HG02610 (cell line): ENCODE measurements at regions not wholly inside any gene's neighbourhood (a gene's known extent, or its start where the extent isn't known, plus 50 kb on each side); places are given as distances from the start of the nearest gene placed in this dataset.
"Not testable (repeated sequence)": the region's sequence is repeated elsewhere in the genome, so short reads cannot be mapped to it uniquely, and the experiment has no call there.

Experiments
- ATAC-seq: cut with Tn5 transposase; IDR thresholded peaks from one replicate; pipeline ENCODE4 v1.9.1; 2021; ENCODE audit warnings: mild to moderate bottlenecking, moderate library complexity; ENCODE audit not compliant: unreplicated experiment

DNA sequence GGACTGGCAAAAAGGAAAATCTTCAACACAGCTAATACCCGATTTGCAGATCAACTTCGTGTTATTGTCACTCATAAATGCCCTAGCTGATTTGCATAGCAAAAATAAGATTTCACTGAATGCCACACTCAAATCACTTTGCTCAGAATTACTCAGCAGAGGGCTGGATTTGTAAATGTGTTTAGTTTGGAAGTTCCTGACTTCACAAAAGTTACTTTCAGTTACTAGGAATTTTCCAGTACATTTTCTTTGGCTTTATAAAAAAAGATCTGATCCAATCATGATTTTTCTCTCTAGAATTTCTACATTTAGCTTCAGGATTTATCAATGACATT is 433.3 kb upstream of the ID2 start:
- ATAC-seq = no peak

DNA sequence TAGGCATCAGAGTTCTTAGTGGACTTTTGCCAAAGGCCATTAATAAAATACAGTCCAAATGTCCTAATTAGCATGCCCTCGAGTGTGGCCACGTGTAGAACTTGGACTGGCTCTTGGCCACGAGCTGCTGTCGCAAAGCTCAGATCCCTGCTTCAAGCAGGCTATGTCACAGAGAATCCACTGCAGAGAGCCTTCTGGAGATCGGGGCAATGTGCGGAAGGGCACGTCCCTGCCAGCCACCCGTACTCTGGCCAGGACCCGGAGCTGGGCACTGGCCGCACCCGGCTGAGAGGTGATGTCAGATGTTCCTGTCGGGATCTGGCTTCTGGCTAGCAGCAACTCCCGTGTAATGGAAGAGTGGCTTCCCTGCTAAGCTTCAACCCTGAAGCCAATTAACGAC is 432.7 kb upstream of the ID2 start:
- no peak for ATAC-seq

DNA sequence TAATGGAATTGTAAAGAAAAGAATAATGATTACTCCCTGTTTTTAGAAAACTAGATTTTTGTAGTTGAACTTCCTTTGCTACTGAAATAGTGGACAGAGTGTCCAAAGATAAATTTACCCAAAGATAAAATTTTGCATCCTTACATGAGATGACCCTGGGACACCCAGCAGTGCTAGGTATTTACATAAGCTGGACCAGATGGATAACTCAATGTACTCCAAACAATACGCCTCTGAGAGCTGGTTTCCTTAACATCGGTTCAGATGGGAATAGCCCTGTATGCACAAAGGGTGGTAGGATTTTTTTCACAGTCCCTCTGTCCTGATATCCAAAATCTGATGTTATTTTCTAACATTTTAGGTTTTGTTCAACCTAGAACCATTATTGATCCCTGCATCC is 432.1 kb upstream of the ID2 start:
- no peak for ATAC-seq

DNA sequence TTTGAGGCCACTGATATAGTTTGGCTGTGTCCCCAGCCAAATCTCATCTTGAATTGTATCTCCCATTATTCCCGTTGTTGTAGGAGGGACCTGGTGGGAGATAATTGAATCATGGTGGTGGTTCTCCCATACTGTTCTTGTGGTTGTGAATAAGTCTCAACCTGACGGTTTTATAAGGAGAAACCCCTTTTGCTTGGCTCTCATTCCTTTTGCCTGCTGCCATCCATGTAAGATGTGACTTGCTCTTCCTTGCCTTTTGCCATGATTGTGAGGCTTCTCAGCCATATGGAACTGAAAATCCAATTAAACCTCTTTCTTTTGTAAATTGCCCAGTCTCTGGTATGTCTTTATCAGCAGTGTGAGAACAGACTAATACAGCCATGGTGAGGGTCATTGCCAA is 431.6 kb upstream of the ID2 start:
- ATAC-seq = not testable (repeated sequence)

DNA sequence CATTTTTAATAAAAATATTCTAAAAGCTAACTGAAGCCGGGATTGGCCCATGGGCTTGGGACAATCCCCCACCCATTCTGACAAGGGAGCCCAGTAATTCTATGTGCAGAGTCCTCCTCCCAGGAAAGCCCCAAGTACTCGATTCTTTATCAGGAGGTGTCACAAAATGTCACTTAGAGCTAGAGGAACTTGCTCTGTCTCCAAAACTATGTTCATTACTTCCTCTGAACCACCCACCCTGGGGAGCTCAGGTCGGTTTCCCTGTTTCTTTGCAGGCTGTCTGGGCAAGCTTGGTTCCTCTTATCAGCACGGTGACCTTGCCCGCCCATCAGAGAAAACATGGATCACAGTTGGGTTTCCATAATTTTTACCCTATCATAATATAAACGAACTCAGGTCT is 430.6 kb upstream of the ID2 start:
- ATAC-seq = no peak

DNA sequence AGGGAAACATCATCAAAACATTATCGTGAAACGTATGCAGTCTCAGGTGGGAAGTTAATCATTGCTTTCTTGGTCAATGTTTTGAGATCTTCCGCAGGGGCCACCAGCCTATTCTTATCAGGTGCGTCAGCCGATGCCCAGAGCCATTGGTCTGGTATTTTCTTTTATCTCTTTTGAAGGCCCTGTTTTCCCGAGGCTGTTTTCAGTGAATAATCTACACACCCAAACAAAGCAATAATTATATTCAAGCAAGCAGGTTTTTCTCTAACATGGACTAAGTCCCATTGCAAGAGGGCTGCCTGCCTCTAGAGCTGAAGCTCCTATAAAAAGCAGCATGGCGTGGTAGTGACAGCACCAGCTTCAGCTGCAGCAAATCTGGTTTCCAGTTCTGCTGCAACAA is 430.0 kb upstream of the ID2 start:
- ATAC-seq = no peak

DNA sequence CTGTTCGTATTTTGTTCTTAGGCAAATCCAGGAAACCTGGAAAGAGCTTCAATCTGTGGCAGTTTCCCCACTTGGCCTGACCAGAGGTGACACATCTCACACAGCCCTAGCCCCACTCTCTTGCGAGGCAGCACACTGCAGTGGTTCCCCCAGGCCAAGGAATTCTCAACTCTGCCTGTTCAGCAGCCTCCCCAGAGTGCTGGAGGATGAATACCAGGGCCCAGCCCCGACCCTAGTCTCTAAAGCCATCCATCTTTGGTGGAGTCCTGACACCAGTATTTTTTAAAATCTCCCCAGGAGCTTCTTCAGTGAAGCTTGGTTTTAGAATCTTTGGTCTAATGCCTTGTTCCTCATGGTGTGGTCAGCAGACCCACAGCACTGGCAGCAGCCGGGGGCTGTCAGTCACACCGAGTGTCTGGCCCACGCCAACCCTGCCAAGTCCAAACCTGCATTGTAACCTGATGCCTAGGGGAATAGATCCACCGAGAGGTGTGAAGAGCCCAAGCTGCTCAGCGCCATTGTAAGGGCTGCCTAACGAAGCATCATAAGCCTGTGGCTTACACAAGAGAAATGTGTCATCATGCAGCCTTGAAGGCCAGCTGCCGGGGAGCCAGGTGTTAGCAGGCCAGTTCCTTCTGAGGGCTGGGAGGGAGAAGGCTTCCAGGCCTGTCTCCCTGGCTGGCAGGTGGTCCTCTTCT is 428.7 kb upstream of the ID2 start:
- ATAC-seq = peak; percentile 96

DNA sequence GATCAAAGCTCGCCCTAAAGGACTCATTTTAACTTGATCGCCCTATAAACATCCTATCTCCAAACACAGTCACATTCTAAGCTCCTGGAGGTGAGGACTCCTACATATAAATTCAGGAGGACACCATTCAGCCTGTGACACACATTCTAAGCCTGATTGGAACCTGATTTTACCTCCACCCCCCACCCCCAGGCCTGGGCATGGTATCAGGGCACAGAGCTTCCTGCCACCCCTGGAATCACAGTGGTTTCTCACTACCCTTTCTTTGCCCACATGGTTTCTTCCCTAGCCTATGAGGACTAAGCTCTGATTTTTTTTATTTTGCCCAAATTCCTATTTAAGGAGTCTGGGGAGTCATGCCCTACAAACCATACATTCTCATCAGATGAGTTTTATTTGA is 428.1 kb upstream of the ID2 start:
- no peak for ATAC-seq

DNA sequence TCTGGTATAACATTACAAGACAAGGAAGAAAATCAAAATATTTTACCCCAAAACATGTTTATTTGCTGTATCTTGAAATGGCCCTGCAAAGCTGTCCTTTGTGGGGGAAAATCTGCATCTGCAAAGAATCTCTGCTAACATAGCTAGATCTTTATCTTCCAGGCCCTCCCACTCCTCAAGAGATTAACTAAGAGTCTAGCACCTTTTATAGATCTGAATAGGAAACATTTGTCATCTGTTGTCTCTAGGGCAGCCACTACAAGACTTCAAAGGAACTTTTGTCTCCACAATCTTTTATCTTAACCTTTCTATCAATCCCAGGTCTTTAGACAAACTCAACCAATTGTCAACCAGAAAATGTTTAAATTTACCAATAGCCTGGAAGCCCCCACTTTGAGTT is 427.6 kb upstream of the ID2 start:
- not testable (repeated sequence) for ATAC-seq

DNA sequence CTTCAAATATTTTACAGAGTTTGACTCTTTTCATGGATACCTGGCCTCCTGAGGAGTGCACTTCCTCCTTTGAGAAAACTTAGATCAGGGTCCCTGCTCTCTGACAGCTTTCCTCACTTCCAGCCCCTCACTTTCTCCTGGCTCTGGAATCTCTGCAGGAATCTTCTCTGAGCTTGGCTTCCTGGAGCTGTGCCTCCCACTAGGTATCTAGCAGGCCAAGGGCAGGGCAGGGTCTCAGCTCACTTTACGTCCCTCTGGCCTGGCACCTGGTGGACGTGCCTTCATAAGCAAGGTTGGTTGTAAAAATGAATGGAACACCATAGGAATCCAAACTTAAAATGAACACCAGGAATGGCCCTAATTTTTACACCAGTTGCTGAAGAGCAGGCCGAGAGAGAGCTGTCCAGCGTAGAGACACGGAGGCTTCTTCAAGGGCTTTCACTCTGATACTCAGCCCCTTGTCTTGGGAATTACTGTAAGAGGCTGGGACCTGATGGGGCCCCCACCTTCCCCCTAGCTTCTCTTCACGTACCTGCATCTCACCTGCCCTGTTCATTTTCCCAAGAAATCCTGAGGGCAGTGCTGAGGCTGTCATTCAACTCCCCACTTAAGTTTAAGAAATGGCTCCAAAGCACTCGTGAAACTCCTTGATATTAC is 426.9 kb upstream of the ID2 start:
- ATAC-seq = no peak

DNA sequence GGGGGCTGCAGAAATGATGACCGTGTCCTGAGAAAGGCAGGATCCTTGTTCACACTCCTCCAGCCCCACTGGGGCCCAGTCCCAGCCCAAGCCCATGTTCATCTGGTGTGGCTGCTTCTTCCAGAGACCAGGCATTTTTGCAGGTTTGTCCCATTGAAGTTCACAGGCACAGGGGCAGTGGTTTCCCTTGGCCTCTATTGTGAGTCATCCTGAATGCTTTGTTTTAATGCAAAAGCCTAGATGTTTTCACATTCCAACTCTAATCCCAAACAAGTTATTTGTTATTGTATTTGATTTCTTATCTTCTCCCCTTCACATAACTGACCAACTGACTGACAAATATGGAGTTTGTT is 426.4 kb upstream of the ID2 start:
- no peak for ATAC-seq

DNA sequence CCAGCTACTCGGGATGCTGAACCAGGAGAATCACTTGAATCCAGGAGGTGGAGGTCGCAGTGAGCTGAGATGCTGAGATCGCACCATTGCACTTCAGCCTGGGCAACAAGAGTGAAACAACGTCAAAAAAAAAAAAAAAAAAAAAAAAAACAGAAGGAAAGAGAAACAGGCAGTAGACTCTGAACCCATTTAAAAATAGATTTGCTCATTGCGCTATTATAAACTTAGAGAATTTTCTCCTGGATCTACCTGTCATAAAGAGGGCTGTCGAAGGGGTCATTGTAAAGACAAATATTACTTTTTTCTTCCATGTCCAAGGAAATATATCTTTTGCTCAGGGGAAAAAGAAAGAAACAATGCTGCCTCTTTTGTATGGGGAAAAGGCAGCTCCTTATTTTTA is 425.0 kb upstream of the ID2 start:
- no peak for ATAC-seq

DNA sequence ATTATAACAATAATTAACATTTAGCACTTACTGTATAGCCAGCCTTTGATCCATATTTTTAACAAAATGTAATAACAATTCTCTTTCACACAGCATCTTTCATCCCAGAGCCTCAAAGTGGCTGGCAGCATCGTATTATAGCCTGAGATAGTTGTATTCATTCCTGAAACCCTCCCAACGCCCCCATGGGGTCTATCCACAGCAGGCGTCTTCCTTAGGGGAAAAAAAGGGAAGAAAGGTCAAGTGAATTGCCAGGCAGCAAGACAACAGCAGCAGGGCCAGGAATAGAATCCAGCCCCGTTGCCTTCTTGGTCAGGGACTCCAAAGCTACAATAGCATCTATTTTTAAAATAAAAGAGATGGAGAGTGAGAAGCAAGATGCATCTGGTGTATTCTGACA is 424.4 kb upstream of the ID2 start:
- no peak for ATAC-seq

DNA sequence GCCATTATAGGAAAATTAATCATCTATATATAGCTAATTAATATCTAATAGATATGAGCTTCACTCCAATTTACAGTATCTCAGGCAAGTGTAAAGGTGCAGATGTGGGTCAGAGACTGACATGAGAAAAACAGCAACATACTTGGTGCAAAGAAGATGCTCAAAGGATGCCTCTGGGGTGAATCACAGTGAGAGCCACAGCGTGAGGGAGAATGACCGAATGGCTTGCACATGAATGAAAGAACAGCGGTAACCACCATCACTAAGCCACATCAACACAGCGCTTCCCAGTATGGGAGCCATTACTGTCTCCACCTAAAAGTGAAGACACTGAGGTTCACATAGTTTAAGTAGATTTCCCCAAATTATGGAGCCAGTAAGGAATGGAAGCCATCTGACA is 423.4 kb upstream of the ID2 start:
- ATAC-seq = no peak

DNA sequence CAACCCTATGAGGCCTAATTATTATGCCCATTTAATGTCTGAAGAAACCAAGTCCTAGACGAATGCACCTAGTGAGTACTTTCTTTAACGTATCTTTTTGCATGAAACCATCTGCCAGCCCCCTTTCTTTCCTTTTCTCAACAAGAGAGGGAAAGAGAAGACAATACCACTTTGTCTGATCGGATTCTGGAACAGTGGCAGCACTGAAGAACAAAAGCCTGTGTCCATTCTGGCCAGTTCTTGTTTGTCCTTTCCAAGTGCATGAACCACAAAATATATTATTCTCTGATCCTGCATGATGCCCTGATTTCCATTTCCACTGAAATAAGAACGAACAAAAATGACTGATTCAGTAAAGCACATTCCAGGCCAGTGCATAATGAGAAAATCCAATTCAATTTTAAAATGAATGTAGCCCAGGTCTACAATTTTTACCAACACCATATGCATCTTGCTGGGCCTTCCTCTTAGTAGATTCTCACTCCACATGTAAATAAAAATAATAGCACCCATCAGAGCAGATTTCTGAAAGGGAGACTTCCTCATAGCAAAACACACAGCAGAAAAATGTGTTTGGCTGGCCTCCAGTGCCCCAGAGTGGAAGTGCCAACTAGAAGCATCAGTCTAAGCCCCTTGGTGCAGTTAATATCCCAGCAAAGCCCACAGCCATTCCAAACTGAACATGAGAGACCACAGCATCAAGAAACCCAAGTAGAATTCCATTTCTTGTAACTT is 422.6 kb upstream of the ID2 start:
- no peak for ATAC-seq

DNA sequence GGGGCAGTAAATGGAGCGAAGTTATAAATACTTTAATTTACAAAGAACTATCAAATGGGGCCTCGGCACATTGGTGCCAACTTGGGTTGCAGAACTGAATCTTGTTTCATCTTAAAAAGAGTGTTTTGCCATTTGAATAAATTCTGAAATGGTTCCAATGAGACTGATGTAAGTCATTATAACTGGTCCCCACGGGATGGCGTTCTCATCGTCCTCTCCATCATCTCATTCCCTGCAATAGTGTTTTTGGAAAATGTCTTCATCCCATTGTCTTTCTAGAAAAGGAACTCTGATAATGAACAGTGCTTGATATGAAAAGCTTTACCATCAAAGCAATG is 422.0 kb upstream of the ID2 start:
- ATAC-seq = no peak

DNA sequence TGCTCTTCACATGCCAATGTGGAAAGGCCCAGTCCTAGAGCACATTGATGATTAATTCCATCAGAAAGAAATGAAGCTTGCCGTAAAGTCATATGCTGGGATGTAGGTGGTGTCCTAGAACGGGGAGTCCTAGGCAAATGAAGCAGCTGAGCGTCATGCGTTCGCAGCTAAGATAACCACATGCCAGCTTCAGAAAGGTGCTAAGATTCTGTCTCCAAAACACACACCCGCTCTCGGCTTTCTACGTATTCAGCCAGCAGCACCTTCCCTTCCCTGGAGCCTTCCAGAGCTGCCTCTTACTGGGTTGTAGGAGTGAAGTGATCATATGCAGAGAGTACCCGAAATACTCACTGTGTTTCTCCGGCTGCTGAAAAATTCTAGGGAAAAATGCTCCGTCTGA is 421.6 kb upstream of the ID2 start:
- no peak for ATAC-seq

DNA sequence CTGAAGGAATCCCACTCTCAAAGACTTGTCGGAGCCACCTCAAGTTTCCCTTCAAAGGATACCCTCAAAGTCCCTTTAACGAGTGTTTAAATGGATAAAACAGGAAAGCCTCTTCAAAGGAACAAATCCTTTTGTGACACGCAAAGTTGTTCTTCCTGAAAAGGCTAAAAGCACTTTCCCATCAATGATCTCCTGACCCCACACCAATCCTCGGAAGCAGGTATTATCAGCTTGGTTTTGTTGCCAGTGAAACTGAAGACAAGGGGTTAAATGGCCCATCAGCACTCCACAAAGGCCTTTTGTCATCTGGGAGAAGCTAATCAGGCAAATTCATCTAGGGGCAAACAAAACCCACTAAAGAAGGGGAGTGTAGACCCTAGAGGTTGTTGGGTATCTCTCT is 418.0 kb upstream of the ID2 start:
- no peak for ATAC-seq

DNA sequence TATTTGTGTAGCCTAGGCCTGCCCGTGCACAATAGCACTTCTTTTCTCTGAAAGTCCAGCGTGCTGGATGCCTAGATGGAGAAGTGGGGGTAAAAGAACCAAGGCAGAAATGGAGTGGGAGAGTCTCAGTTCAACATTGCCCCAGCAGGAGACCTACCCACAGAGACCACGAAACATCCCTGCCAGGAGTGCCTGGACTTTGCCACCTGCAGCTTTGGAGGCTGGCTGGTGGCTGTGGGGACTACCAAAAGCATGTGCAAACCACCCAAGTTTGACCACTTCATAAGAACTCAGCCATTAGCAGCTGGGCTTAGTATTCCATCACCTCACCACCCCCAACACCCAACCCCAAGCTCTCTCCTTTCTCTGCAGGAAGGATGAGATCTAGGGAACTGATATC is 416.9 kb upstream of the ID2 start:
- no peak for ATAC-seq

DNA sequence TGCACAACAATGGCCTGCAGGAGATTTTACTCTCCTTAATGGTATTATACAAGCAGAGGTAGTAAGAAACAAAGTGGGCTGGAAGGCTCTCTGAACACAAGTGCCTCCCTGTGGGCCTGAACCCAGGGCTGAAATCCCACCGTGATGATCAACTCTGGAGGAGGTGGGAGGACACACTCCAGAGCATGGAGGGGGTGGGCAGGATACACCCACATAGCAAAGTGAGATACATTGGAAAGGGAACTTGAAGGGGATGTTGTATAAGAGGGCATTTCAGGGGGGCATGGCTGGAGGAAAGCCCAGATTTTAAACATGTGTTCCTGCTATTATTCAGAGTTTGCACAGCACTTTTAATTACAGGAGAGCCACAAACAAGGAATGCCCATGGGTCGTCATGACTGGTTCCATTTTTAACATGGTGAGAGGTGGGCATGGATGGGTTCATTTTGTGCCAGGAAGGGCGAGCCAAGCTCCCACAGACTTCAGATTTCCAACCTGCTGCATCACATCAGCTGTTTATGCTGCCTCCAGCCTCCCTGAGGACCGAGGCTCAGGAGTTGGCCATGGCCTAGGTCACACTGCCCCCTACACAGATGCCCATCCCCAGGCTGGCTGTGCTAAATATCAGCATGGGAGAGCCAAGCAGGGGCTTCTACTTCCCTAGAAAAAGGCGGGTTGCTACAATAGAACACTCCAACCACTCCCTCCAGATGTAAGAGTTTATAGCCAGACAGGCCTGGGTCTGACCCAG is 416.2 kb upstream of the ID2 start:
- no peak for ATAC-seq

DNA sequence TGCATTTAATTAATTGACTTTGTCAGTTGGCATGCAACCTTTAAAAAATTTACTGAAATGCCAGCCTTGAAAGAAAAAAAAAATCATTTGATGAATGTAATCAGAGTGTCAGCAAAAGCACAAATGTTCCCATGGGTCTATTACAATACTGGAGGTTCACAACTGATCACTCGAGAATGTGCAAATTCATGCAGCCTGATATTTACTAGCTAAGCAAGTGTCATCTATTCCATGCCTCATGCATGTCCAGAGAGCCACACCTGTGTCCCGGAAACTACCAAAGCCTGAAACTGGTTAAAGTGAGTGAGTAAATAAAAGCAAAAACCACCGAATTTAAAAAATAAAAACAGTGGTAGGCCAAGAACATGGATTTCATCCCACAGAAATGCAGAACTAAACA is 415.3 kb upstream of the ID2 start:
- ATAC-seq = no peak

DNA sequence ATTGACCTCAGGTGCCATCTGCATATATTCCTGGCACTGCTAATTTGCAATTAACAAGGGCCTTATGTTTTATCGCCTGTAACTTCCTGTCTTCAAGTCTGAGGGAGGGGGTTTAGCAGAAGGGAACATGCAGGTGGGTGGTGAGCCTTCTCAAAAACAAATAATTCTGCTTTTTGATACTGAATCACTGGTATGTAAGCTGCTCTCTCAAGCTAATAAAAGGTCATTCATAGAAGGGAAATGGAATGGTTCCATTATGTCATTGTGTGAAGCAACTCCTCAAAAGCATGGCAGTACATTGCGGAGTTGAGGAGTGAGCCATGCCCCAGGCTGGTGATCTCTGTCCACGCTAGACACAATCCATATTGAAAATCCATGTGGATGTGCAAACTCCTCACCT is 414.8 kb upstream of the ID2 start:
- ATAC-seq = no peak
